GM18873 (cell line): ENCODE measurements at regions not wholly inside any gene's neighbourhood (a gene's known extent, or its start where the extent isn't known, plus 50 kb on each side); places are given as distances from the start of the nearest gene placed in this dataset.
"Not testable (repeated sequence)": the region's sequence is repeated elsewhere in the genome, so short reads cannot be mapped to it uniquely, and the experiment has no call there.

Experiments used
- ATAC-seq: cut with Tn5 transposase; IDR thresholded peaks from one replicate; pipeline ENCODE4 v1.9.1; 2021; ENCODE audit warnings: mild to moderate bottlenecking, moderate library complexity, moderate number of reproducible peaks; ENCODE audit not compliant: unreplicated experiment, low FRiP score

DNA sequence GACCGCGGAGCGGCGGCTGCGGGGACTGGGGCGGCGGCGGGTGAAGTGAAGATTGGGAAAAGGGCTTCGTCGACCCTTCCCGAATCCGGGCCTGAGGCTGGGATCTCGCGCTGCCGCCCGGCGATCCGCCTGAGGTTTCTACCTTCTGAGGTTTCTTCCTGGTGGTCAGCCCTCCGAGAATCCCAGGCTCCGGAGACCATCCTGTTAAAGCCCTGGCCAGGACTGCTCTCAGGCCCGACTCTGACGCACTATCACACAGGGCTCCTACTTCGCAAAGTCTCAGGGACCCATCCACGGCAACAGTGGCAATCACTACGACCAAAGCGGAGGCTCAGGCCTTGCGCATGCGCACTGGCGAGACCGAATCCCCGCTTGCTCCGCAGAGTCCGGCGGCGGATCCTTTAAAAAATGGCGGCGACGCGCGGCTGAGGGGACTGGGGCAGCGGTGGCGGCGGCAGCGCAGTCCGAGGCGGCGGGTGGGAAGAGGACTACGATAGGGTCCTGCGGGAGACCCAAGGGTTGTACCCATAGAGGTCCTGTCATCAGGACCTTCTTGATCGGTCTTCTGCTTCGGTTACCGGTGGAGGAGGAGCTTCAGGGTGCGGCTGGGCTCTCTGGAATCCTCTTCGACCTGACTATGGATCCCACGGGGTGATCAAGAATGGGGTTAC lies 157.2 kb upstream of the ZNF337 start:
- peak; percentile 79 for ATAC-seq

DNA sequence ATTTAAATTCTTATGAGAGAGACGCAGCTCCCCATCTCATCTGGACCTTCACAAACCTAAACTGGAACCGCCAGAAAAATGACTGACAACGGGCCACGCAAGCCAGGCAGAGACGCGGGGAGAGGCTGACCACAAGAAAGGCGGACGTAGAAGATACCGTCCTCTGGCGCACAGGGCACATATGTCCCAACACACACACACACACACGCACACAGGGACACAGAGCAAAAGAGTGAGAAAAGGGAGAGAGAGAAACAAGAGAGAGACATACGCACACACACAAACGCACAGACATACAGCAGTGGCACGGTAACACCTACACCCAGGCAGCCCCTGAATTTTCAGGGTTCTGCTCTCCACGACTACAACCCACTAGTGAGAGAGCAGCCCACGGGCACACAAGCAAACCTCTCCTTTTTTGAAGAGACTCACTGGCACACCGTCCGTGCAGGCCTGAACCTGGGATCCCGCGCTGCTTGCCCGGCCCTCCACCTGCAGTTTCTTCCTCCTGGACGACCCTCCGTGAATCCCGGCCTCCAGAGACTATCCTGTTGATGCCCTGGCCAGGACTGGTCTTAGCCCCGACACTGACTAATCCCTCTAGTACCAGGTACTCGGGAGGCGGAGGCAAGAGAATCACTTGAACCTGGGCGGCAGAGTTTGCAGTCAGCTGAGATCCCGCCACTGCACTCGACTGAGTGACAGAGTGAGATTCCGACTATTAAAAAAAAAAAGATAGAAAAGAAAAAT lies 156.5 kb upstream of the ZNF337 start:
- not testable (repeated sequence) for ATAC-seq

DNA sequence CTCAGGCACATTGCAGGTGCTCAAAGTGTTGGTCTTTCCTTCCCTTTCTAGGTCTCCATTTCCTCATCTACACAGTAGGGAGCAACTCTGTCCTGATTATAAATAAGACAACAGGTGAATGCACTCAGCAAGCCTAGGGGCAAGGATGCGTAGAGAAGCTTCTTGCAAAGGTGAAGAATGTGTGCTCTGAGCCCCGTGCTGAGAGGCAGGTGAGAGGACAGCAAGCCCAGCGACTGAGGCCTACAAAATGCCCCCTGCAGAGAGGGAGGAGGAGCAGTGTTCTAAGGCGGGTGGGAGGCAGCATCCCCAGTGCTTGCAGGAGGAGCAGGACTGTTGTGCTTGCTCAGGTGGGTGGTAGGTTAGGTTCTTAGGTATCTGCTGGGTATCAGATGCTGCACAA lies 153.5 kb upstream of the ZNF337 start:
- not testable (repeated sequence) for ATAC-seq

DNA sequence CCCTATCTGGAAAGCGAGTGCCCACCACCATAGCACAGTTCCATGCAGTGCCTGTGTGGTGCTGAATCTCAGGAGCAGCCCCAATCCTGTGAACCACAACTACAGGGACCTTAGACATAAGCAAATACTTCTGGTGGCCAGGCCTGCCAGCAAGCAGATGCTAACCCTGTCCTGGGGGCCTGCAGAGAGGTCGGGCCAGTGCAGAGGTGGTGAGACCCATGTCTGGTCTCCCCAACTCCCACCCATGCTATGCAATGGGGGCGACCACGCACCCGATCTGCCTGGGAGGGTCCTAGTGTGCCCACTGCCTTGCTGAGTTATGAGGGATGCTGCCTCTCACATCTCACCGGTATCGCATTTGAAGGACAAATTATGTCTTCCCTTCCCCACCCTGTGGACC lies 151.6 kb upstream of the ZNF337 start:
- ATAC-seq = no peak

DNA sequence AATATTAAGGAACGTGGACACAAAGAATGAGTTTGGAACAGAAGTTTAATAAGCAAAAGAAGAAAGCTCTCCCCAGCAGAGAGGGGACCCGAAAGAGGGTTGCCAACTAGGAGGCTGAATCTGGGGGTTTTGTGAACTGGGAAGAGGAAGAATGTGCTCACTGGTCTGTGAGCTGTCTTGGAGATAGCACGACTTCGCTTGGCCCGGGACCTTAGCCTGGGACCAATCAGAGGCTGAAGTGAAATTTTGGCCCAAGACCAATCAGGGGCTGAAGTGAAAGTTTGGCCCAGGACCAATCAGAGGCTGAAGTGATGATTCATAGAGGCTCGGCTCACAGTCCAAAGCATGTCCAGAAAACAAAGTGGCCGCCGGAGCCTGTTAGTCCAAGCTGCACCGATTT lies 148.0 kb upstream of the ZNF337 start:
- not testable (repeated sequence) for ATAC-seq

DNA sequence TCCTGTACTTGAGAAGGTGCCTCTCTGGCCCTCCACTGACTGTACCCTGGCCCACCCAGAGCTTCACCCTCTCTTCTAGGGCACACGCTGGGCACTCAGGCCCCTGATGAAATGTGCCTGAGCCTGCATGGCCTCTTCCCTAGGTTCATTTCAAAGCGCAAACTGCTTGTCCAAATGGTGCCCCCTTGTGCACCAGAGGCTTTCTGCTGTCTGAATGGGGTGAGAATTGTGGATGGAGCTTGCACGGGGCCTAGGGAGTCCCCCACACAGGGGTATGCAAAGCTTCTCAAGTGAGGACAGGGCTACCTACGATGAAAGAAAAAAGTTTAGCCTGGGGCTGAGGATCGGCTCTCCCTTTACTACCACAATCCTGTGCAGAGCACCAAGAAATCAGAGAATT lies 116.9 kb upstream of the ZNF337 start:
- not testable (repeated sequence) for ATAC-seq

DNA sequence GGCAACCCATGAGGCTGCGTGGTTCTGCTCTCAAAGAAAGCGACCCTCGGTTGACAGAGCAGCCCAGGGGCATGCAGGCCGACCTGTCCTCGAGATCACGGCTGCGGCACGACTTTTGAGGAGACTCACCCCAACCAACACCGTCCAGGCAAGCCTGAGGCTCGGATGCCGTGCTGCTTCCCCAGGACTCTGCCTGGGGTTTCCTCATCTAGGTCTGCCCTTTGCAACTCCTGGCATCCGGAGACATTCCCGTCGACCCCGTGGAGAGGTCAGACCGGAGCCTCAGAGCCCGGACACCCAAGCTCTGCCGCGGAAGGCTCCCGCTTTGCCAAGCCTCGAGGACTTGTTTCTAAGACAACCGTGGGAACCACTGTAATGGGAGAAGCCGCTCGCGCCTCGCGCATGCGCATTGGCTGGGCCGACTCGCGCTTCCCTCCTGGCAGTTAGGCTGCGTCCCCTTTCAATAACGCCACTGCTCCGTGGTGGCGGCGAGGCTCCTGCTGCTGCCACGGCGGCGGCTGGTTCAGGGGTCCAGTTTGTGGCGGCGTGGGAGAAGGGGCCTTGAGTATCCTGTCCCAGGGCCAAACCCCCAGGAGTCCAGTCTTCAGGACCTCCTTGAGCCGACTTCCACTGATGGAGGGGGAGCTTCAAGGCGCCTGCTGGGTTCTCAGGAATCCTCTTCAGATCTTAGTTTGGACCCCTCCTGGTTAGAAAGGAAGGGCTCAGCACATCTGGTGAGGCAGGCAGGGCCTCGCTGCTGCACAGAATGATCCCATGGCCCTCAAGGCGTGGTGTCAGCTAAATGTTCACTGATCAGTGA lies 101.7 kb upstream of the ZNF337 start:
- ATAC-seq = not testable (repeated sequence)

DNA sequence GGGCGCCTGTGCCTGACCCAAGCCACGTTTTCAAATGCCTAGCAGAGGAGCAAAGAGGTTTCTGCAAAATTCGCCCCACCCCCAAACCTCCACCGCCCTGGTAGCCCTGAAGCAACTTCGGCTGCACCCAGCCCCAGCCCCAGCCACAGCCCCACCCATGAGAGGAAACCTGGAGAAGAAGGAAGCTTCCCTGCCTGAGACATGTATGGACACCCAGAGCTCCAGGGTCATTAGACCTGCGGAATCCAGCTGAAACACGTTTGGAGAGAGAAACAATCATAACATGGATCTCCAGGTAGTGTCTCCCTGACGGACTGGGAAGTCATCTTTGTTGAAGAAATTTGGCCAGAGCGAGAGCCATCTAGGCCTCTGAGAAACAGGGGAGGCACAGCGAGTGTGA lies 100.4 kb upstream of the ZNF337 start:
- not testable (repeated sequence) for ATAC-seq

DNA sequence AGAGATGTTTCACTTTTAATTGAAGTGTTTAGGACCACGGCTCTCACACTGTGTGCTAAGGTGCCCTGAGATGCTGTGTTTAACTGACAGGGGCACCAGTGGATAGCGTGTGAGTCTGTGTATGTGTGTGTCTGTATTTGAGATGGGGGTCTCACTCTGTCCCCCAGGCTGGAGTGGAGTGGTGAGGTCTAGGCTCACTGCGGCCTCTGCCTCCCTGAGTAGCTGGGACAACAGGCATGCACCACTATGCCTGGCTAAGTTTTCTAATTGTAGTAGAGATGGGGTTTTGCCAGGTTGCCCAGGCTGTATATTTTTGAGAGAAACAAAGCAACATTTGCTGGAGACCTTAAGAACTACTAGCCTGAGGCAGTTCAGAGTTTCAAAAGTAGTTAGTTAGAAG lies 80.6 kb upstream of the ZNF337 start:
- not testable (repeated sequence) for ATAC-seq

DNA sequence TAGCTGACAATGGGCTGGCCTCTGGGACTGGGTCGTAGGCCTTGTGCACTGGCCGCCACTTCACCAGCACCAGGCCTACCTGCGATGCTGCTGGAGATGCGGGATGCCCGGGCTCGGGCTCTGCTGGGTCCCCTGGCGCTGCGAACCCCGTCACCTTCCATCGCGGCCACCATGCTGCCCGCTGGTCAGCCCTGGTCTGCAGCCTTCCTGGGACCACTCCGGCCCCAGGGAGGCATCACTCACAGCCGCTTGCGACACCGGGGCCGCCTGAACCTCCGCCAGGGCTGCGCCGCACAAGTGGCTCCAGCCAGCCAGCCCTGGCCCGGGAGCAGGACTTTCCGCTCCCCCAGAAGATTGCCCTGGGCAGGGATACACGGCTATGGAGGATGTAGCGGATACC lies 78.1 kb upstream of the ZNF337 start:
- not testable (repeated sequence) for ATAC-seq

DNA sequence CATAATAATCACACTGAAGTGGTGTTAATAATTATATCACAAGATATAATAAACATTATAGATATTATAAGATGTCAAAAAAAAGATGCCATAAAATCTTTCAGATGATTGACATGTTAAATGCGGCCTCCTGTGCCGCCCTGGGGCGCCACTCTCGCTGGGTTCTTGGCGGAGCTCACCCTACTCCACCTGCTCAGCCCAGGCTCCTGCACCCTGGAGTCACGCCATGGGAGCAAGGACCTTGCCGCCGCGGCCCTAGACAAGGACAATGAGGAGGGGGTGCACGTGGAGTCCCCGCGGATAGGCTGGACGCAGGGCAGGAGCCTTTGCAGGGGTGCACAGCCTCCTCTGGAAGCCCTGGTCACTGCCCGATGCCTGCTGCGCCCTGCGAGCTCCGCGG lies 77.5 kb upstream of the ZNF337 start:
- ATAC-seq = not testable (repeated sequence)

DNA sequence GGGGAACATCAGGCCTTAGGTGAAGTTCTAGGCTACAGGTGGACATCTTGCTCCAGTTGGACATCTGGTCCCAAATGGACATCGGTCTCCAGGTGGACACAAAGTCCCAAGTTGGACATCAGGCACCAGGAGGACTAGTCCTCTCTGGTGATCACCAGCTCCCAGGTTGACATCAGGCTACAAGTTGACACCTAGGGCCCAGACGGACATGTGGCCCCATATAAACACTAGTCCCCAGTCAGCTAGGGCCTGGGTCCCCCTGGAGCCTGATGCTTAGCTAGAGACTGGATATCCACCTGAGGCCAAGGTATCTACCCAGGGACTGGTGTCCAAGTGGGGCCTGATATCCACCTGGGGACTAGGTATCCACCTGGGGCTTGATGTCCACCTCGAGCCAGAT lies 75.8 kb upstream of the ZNF337 start:
- not testable (repeated sequence) for ATAC-seq

DNA sequence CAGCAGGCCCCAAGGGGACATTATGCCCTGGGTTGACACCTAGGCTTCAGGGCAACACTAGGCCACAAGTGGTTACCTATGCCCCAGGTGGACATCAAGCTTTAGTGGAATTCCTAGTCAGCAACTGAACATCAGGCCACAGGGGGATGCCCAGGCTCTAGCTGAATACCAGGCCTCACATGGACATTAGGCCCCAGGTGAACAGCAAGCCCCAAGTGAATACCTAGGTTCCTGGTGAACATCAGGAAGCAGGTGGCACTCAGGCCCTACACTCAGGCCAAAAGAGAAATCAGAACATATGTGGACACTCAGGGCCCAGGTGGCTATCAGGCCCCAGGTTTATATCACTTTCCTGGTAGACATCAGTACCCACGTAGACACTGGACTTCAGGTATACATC lies 75.2 kb upstream of the ZNF337 start:
- ATAC-seq = not testable (repeated sequence)

DNA sequence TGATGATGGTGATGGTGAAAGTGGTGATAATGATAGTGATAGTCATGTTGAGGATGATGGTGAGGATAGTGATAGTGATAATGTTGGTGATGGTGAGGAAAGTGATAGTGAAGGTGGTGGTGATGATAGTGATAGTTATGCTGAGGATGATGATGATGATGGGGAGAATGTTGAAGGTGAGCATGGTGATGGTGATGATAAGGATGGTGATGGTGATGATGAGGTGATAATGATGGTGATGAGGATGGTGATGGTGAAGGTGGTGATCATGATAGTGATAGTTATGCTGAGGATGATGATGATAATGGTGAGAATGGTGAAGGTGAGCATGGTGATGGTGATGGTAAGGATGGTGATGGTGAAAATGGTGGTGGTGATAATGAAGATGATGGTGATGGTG lies 64.9 kb upstream of the ZNF337 start:
- ATAC-seq = no peak

DNA sequence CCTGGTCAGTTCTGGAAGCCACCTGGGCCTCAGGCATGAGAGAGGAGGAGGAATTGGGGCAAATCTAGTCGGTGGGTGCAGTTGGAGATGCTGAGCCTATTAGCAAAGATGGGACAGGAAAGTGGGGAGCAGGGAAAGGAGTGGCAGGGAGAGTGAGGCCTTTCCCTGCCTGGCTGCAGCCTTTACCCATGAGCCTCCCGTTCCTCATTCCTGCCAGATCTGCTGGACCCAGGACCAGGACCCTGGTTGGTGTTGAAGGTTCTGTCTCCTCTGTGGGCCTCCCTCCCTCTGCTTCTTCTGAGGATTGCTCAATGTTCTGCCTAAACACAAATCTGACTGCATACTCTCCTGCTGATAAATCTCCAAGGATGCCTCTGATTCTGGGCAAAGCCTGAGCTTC lies 64.4 kb upstream of the ZNF337 start:
- not testable (repeated sequence) for ATAC-seq

DNA sequence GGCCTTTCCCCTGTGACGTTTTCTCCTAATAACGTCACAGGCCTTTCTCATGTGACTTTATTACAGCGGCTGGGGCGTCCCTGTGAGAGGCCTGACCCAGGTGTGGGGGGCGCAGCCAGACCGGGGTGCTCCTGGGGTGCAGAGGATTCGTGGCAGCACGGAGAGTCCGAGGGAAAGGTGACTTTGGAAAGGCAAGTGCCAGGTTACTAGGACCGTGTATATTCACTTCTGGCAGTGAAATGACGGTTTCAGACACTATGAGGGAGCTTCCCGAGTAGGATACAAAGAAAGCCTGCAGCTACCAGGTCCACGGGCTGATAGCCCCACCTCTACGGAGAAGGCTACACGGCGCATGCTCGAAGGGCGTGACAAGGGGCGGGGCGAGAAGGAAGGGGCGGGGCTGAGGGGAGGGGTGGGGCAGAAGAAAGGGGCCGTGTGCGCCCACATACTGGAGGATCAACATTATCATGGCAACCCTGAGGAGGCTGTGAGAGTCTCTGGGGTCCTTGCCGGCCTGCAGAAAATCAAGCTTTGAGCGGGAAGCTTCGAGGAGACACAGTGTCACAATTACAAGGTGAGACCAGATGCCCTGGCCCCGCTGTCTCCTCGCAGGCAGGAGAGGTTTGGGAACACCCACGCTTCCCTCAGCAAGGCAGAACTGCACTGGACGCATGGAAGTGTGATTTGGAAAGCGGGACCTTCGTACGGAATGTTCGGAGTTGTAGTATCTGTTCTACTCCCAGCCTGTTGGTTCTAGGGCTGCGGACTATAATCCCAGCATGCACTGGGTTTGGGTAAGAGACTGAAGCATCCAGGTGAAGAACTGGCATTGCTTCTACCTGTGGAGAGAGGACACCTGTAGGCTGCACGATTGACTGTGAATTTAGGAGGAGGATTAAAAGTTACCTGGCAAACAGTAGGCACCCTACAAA lies 54.4 kb upstream of the ZNF337 start:
- no peak for ATAC-seq

DNA sequence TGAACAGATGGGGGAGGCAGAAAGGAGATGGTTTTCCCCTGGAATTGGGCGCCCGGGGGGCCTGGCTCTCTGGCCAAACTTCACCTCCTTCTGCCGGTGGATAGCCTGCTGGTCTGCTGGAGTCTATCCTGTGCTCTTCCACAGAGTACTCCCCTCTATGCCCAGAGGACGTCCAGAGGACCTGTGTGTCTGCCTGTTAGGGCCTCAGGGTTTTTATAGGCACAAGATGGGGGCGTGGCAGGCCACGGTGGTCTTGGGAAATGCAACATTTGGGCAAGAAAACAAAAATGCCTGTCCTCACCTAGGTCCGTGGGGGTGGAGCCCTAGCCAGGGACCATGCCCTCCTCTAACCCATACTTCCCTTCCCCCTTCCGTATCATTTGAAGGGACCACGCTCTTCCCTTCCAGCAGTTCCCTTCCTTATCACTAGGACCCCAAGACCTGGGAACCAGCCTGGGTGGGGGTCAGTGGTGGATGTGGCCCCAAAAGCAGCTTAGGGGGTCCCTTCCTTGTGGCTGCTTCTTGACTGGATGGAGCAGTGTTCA lies 53.6 kb upstream of the ZNF337 start:
- no peak for ATAC-seq

DNA sequence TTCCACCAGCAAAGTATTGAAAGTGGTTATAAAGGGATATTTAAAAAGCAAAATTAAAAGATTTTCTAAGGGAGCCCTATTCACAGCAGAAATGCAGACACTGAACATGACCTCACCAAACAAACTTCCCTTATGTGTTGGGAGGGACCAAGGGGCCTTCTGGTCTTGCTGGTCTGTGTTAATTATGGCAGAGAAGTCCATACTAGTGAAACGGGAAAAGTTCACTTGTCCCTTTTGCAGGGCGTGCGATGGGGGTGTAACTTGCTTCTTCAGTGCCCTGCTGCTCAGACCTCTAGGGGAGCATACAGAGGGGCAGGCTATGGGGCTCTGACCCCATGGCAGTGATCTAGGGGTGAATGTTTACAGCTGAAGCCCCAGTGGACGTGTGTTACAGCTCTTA lies 53.0 kb upstream of the ZNF337 start:
- no peak for ATAC-seq
